ENCODE measurements at regions not wholly inside any gene's neighbourhood (a gene's known extent, or its start where the extent isn't known, plus 50 kb on each side); places are given as distances from the start of the nearest gene placed in this dataset.
A peak's percentile ranks its signal among the peaks of the same experiment; 100 is the strongest.

GRCh38 chr14:96693252-96693820 is 103.8 kb upstream of the VRK1 start:
- Histone ChIP-seq H3K9me3 (replicated peaks in 1 of 2; ENCODE audit: control insufficient read depth in 2 of 2, insufficient read depth in 1 of 2, low read depth in 1 of 2, low read length in 2 of 2) (no peaks in the 10 kb centered on the region), H3K9ac (ENCODE audit: low read depth, low read length, poor library complexity) (no peak overlapping the region), H2AK5ac (ENCODE audit: low read depth, low read length) (no peak overlapping the region), H3K23ac (ENCODE audit: low read depth, low read length, poor library complexity) (no peak overlapping the region), H3K14ac (ENCODE audit: low read length) (no peak overlapping the region), H2BK5ac (ENCODE audit: low read length) (no peak overlapping the region), H3K4me2 (ENCODE audit: insufficient read depth, low read length, poor library complexity, severe bottlenecking) (no peak overlapping the region), H3K27me3 (ENCODE audit: control insufficient read depth in 3 of 3, insufficient read depth in 3 of 3, low read depth in 1 of 3, low read length in 3 of 3) (peaks cover 0 to 4% (median 0%) of the 10 kb centered on the region in 3 experiments), H3K4me3 (ENCODE audit: low read length in 2 of 2) (no peak overlapping the region), H3K36me3 (replicated peaks in 1 of 2; ENCODE audit: control insufficient read depth in 2 of 2, insufficient read depth in 2 of 2, low read length in 2 of 2) (no peaks in the 10 kb centered on the region), H2AFZ (ENCODE audit: low read length) (no peak overlapping the region), H4K91ac (ENCODE audit: low read depth, low read length, poor library complexity) (no peak overlapping the region), H2BK120ac (ENCODE audit: low read depth, low read length) (no peak overlapping the region), H2BK12ac (ENCODE audit: low read length) (no peak overlapping the region), H3K79me1 (ENCODE audit: low read depth, low read length) (no peaks in the 10 kb centered on the region), H4K8ac (ENCODE audit: low read depth, low read length) (no peak overlapping the region), H2BK15ac (ENCODE audit: low read length) (no peak overlapping the region), H3K4ac (ENCODE audit: low read length) (no peak overlapping the region), H3K4me1 (ENCODE audit: control insufficient read depth in 2 of 2, insufficient read depth in 1 of 2, low read depth in 1 of 2, low read length in 2 of 2) (peaks cover 2 to 24% of the 10 kb centered on the region in 2 donors), H3K18ac (ENCODE audit: low read length) (peak overlapping the region; percentile 20), H3K27ac (replicated peaks; ENCODE audit: low read length) (no peak overlapping the region)
- no peak for DNase-seq (ENCODE audit: low spot score)
- no CpG with 5 or more reads among the region's 4 CpGs for WGBS, 2 donors (ENCODE audit: extremely low coverage in 2 of 2, insufficient read length in 2 of 2, insufficient replicate concordance in 1 of 2)

DNA sequence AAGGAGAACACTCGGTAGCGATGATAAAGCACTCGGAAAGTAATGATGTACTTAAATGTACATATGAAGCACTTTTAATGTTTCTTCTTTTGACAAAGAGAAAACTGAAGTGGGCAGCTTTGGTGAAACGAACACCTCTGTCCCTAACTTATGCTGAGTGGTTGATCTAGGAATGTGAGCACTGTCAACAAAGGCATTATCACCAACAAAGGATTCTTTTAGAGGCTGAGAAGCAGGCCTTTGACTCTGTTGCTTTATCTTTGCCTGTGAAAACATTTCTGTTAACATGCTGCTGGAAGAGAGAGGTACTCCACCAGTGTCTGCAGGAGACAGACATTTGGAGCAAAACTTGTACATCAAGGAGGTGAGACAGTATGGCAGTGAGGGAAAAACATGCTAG is 103.2 kb upstream of the VRK1 start:
- H3K14ac ChIP-seq (ENCODE audit: low read length), result no peak overlapping the region
- H4K91ac ChIP-seq (ENCODE audit: low read depth, low read length, poor library complexity), result no peak overlapping the region
- no peak overlapping the region for H3K4me3 ChIP-seq (ENCODE audit: low read length in 2 of 2)
- no CpG with 5 or more reads among the region's 4 CpGs for WGBS, 2 donors (ENCODE audit: extremely low coverage in 2 of 2, insufficient read length in 2 of 2, insufficient replicate concordance in 1 of 2)
- no peaks in the 10 kb centered on the region for H3K9me3 ChIP-seq (replicated peaks in 1 of 2; ENCODE audit: control insufficient read depth in 2 of 2, insufficient read depth in 1 of 2, low read depth in 1 of 2, low read length in 2 of 2)
- H3K36me3 ChIP-seq (replicated peaks in 1 of 2; ENCODE audit: control insufficient read depth in 2 of 2, insufficient read depth in 2 of 2, low read length in 2 of 2), result no peaks in the 10 kb centered on the region
- H3K4ac ChIP-seq (ENCODE audit: low read length), result no peak overlapping the region
- H3K4me1 ChIP-seq (ENCODE audit: control insufficient read depth in 2 of 2, insufficient read depth in 1 of 2, low read depth in 1 of 2, low read length in 2 of 2), result peaks cover 2 to 24% of the 10 kb centered on the region in 2 donors
- no peak overlapping the region for H3K23ac ChIP-seq (ENCODE audit: low read depth, low read length, poor library complexity)
- no peak overlapping the region for H2AFZ ChIP-seq (ENCODE audit: low read length)
- no peak overlapping the region for H3K27ac ChIP-seq (replicated peaks; ENCODE audit: low read length)
- no peak overlapping the region for H3K18ac ChIP-seq (ENCODE audit: low read length)
- no peak overlapping the region for H2BK120ac ChIP-seq (ENCODE audit: low read depth, low read length)
- no peak overlapping the region for H4K8ac ChIP-seq (ENCODE audit: low read depth, low read length)
- peaks cover 0 to 4% (median 0%) of the 10 kb centered on the region in 3 experiments for H3K27me3 ChIP-seq (ENCODE audit: control insufficient read depth in 3 of 3, insufficient read depth in 3 of 3, low read depth in 1 of 3, low read length in 3 of 3)
- H2BK12ac ChIP-seq (ENCODE audit: low read length), result no peak overlapping the region
- H3K79me1 ChIP-seq (ENCODE audit: low read depth, low read length), result no peaks in the 10 kb centered on the region
- H2BK15ac ChIP-seq (ENCODE audit: low read length), result no peak overlapping the region
- H2AK5ac ChIP-seq (ENCODE audit: low read depth, low read length), result no peak overlapping the region
- H3K4me2 ChIP-seq (ENCODE audit: insufficient read depth, low read length, poor library complexity, severe bottlenecking), result no peak overlapping the region
- H3K9ac ChIP-seq (ENCODE audit: low read depth, low read length, poor library complexity), result no peak overlapping the region
- H2BK5ac ChIP-seq (ENCODE audit: low read length), result no peak overlapping the region
- peak; percentile 9 for DNase-seq (ENCODE audit: low spot score)

DNA sequence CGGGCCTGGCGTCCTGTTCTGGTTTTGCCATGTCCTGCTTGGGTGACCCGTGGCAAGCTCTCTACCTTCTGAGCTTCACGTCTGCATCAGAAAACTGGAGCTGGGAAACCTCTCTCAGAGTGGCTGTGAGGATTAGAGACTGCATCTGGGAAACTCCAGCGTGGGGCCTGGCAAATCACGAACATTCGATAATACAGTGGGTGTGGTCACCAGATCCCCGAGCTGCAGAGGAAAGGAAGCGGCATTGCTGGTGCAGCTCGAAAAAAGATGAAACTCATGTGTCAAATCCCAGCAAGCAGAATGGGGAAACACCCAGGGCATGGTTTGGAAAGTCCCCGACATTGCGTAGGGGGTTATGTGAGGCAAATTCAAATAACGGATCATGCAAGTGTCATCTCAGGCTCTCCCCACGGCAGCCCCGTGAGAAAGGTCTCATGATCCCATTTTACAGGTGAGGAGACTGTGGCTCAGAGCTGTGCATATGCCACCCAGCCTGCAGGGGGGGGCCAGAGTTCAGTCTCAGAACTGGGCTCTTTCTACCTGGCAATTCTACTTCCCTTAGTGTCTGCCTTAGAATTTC is 98.1 kb upstream of the VRK1 start:
- no CpG with 5 or more reads among the region's 15 CpGs for WGBS, 2 donors (ENCODE audit: extremely low coverage in 2 of 2, insufficient read length in 2 of 2, insufficient replicate concordance in 1 of 2)
- Histone ChIP-seq H3K18ac (ENCODE audit: low read length) (peak overlapping the region; percentile 21), H2AFZ (ENCODE audit: low read length) (no peak overlapping the region), H2BK12ac (ENCODE audit: low read length) (no peak overlapping the region), H3K9ac (ENCODE audit: low read depth, low read length, poor library complexity) (no peak overlapping the region), H4K91ac (ENCODE audit: low read depth, low read length, poor library complexity) (no peak overlapping the region), H3K14ac (ENCODE audit: low read length) (peak overlapping the region; percentile 91), H3K4me1 (ENCODE audit: control insufficient read depth in 2 of 2, insufficient read depth in 1 of 2, low read depth in 1 of 2, low read length in 2 of 2) (peaks cover 0 to 16% of the 10 kb centered on the region in 2 donors), H3K4me3 (ENCODE audit: low read length in 2 of 2) (no peak overlapping the region), H3K4me2 (ENCODE audit: insufficient read depth, low read length, poor library complexity, severe bottlenecking) (no peak overlapping the region), H2AK5ac (ENCODE audit: low read depth, low read length) (no peak overlapping the region), H3K27me3 (ENCODE audit: control insufficient read depth in 3 of 3, insufficient read depth in 3 of 3, low read depth in 1 of 3, low read length in 3 of 3) (no peaks in the 10 kb centered on the region), H3K79me1 (ENCODE audit: low read depth, low read length) (no peaks in the 10 kb centered on the region), H4K8ac (ENCODE audit: low read depth, low read length) (no peak overlapping the region), H2BK15ac (ENCODE audit: low read length) (no peak overlapping the region), H3K4ac (ENCODE audit: low read length) (no peak overlapping the region), H2BK120ac (ENCODE audit: low read depth, low read length) (peak overlapping the region; percentile 43), H2BK5ac (ENCODE audit: low read length) (no peak overlapping the region), H3K27ac (replicated peaks; ENCODE audit: low read length) (no peak overlapping the region), H3K9me3 (replicated peaks in 1 of 2; ENCODE audit: control insufficient read depth in 2 of 2, insufficient read depth in 1 of 2, low read depth in 1 of 2, low read length in 2 of 2) (no peaks in the 10 kb centered on the region), H3K23ac (ENCODE audit: low read depth, low read length, poor library complexity) (no peak overlapping the region), H3K36me3 (replicated peaks in 1 of 2; ENCODE audit: control insufficient read depth in 2 of 2, insufficient read depth in 2 of 2, low read length in 2 of 2) (no peaks in the 10 kb centered on the region)
- no peak for DNase-seq (ENCODE audit: low spot score)

DNA sequence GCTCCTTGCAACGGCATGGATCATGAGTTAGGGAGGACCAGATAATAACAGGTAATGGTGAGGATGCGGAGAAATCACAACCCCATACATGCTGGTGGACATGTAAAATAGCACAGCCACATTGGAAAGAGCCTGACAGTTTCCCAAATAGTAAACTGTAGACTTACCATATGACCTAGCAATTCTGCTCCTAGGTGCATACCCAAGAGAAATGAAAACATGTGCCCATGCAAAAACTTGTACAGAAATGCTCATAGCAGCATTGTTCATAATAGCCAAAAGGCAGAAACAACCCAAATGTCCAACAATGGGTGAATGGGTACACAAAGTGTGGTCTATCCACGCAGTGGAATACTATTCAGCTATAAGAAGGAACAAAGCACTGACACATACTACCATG is 97.5 kb upstream of the VRK1 start:
- no peaks in the 10 kb centered on the region for H3K36me3 ChIP-seq (replicated peaks in 1 of 2; ENCODE audit: control insufficient read depth in 2 of 2, insufficient read depth in 2 of 2, low read length in 2 of 2)
- H3K9ac ChIP-seq (ENCODE audit: low read depth, low read length, poor library complexity), result no peak overlapping the region
- no peak overlapping the region for H3K4me2 ChIP-seq (ENCODE audit: insufficient read depth, low read length, poor library complexity, severe bottlenecking)
- no peak overlapping the region for H3K18ac ChIP-seq (ENCODE audit: low read length)
- H2AK5ac ChIP-seq (ENCODE audit: low read depth, low read length), result no peak overlapping the region
- H3K4me3 ChIP-seq (ENCODE audit: low read length in 2 of 2), result no peak overlapping the region
- H3K27me3 ChIP-seq (ENCODE audit: control insufficient read depth in 3 of 3, insufficient read depth in 3 of 3, low read depth in 1 of 3, low read length in 3 of 3), result no peaks in the 10 kb centered on the region
- no peak overlapping the region for H4K91ac ChIP-seq (ENCODE audit: low read depth, low read length, poor library complexity)
- no peak overlapping the region for H2BK12ac ChIP-seq (ENCODE audit: low read length)
- no peak overlapping the region for H3K27ac ChIP-seq (replicated peaks; ENCODE audit: low read length)
- no peak overlapping the region for H2AFZ ChIP-seq (ENCODE audit: low read length)
- H2BK5ac ChIP-seq (ENCODE audit: low read length), result no peak overlapping the region
- no peak overlapping the region for H3K23ac ChIP-seq (ENCODE audit: low read depth, low read length, poor library complexity)
- H2BK15ac ChIP-seq (ENCODE audit: low read length), result no peak overlapping the region
- H3K79me1 ChIP-seq (ENCODE audit: low read depth, low read length), result no peaks in the 10 kb centered on the region
- no peak for DNase-seq (ENCODE audit: low spot score)
- H2BK120ac ChIP-seq (ENCODE audit: low read depth, low read length), result no peak overlapping the region
- H3K14ac ChIP-seq (ENCODE audit: low read length), result no peak overlapping the region
- no CpG with 5 or more reads among the region's 3 CpGs for WGBS, 2 donors (ENCODE audit: extremely low coverage in 2 of 2, insufficient read length in 2 of 2, insufficient replicate concordance in 1 of 2)
- no peak overlapping the region for H3K4ac ChIP-seq (ENCODE audit: low read length)
- H3K4me1 ChIP-seq (ENCODE audit: control insufficient read depth in 2 of 2, insufficient read depth in 1 of 2, low read depth in 1 of 2, low read length in 2 of 2), result peaks cover 0 to 11% of the 10 kb centered on the region in 2 donors
- H3K9me3 ChIP-seq (replicated peaks in 1 of 2; ENCODE audit: control insufficient read depth in 2 of 2, insufficient read depth in 1 of 2, low read depth in 1 of 2, low read length in 2 of 2), result no peaks in the 10 kb centered on the region
- H4K8ac ChIP-seq (ENCODE audit: low read depth, low read length), result no peak overlapping the region

Measured in neuronal stem cell (in vitro differentiated cells).